Upper lobe of left lung (tissue), 6 donors: ENCODE measurements at regions not wholly inside any gene's neighbourhood (a gene's known extent, or its start where the extent isn't known, plus 50 kb on each side); places are given as distances from the start of the nearest gene placed in this dataset.

Experiments
- ATAC-seq, 2 donors: fragments of 200-7000 bp; cut with Tn5 transposase; one replicate each; pipeline ENCODE4 v1.9.1; 2022; ENCODE audit warnings: mild to moderate bottlenecking in 2 of 2, moderate library complexity in 2 of 2; ENCODE audit not compliant: low FRiP score in 2 of 2
- DNase-seq, 2 donors: peaks; one replicate each; pipeline ENCODE4 v3.0.0-alpha.2; 2019 to 2020
- H3K27ac ChIP-seq, 4 donors: fragments of 200-600 bp; sonication (generic); one replicate each; pipeline ENCODE4 v1.5.1; 2016 to 2019
- H3K27me3 ChIP-seq, 4 donors: fragments of 200-600 bp; sonication (generic); one replicate each; pipeline ENCODE4 v1.5.1; 2017 to 2019
- H3K36me3 ChIP-seq, 4 donors: fragments of 200-600 bp; sonication (generic); one replicate each; pipeline ENCODE4 v1.5.1; 2016 to 2019
- H3K4me1 ChIP-seq, 4 donors: fragments of 200-600 bp; sonication (generic); one replicate each; pipeline ENCODE4 v1.5.1; 2018 to 2019
- H3K4me3 ChIP-seq, 4 donors: fragments of 200-600 bp; sonication (generic); one replicate each; pipeline ENCODE4 v1.5.1; 2017 to 2019; ENCODE audit warnings: mild to moderate bottlenecking in 2 of 4, moderate library complexity in 1 of 4
- H3K9me3 ChIP-seq, 4 donors: fragments of 200-600 bp; sonication (generic); one replicate each; pipeline ENCODE4 v1.5.1; 2018 to 2019
- CTCF ChIP-seq, 6 experiments: fragments of 450-650 bp in 4 of 6; fragments of 200-600 bp in 2 of 6; sonication (generic) in 2 of 6; IDR thresholded peaks; one replicate each; pipeline ENCODE4 v1.5.1; 2016 to 2019; ENCODE audit warnings: antibody characterized with exemption in 6 of 6
- EP300 ChIP-seq, 4 donors: sonication (generic); formaldehyde crosslinking; IDR thresholded peaks; one replicate each; pipeline ENCODE4 v1.5.1; 2017; ENCODE audit warnings: antibody characterized with exemption in 4 of 4, control low read depth in 2 of 4
- POLR2A ChIP-seq, 4 donors: fragments of 450-650 bp; IDR thresholded peaks; one replicate each; pipeline ENCODE4 v1.5.1; 2016 to 2017; ENCODE audit warnings: antibody characterized with exemption in 4 of 4, mild to moderate bottlenecking in 2 of 4
- POLR2AphosphoS5 ChIP-seq, 2 donors: sonication (generic); formaldehyde crosslinking; IDR thresholded peaks; one replicate each; pipeline ENCODE4 v1.5.1; 2017; ENCODE audit warnings: antibody characterized with exemption in 2 of 2
- WGBS, 2 donors: methylation state at CpG; one replicate each; pipeline ENCODE4 v1.1.5; 2017 to 2018; 5-methylcytosine and 5-hydroxymethylcytosine counted together
- donor health status: DM: no; HTN: no; CAD: no; lungs with moderate emphysema.
- donor health status: DM: no; HTN: yes; CAD: no; lungs with severe emphysema.

GRCh38 chr10:20674926-20675325 is 222.2 kb downstream of the NEBL start:
- DNase-seq (no peak), ATAC-seq (peak in 1 of 2 donors; percentile 12)
- Histone ChIP-seq H3K27me3 (no peaks in the 10 kb centered on the region), H3K4me1 (no peaks in the 10 kb centered on the region), H3K27ac (no peak overlapping the region), H3K4me3 (no peak overlapping the region), H3K9me3 (no peaks in the 10 kb centered on the region), H3K36me3 (no peaks in the 10 kb centered on the region)
- 8 to 28% methylated on average over 1 of the region's 1 CpG for WGBS, 2 donors
- TF ChIP-seq EP300 (IDR thresholded peaks at IDR 0.05) (no peak), CTCF (IDR thresholded peaks at IDR 0.05) (no peak), POLR2AphosphoS5 (IDR thresholded peaks at IDR 0.05) (no peak), POLR2A (IDR thresholded peaks at IDR 0.05) (no peak)

GRCh38 chr10:20673175-20673574 is 223.9 kb downstream of the NEBL start:
- no peak for ATAC-seq
- H3K4me3 ChIP-seq: no peak overlapping the region
- TF ChIP-seq CTCF (IDR thresholded peaks at IDR 0.05): no peak
- no peak for TF ChIP-seq POLR2A (IDR thresholded peaks at IDR 0.05)
- TF ChIP-seq EP300 (IDR thresholded peaks at IDR 0.05): no peak
- TF ChIP-seq POLR2AphosphoS5 (IDR thresholded peaks at IDR 0.05): no peak
- no peaks in the 10 kb centered on the region for H3K4me1 ChIP-seq
- DNase-seq: no peak
- no peaks in the 10 kb centered on the region for H3K36me3 ChIP-seq
- H3K27me3 ChIP-seq: no peaks in the 10 kb centered on the region
- no peaks in the 10 kb centered on the region for H3K9me3 ChIP-seq
- no peak overlapping the region for H3K27ac ChIP-seq
- 64 to 86% methylated on average over 4 of the region's 4 CpGs for WGBS, 2 donors

GRCh38 chr10:20672741-20673140 is 224.4 kb downstream of the NEBL start:
- DNase-seq: no peak

GRCh38 chr10:20670579-20670978 is 226.5 kb downstream of the NEBL start:
- Histone ChIP-seq H3K36me3 (no peaks in the 10 kb centered on the region), H3K4me1 (no peaks in the 10 kb centered on the region), H3K27ac (no peak overlapping the region), H3K9me3 (no peaks in the 10 kb centered on the region), H3K27me3 (no peaks in the 10 kb centered on the region), H3K4me3 (no peak overlapping the region)
- 71 to 94% methylated on average over 1 of the region's 1 CpG for WGBS, 2 donors
- DNase-seq (no peak), ATAC-seq (no peak)
- TF ChIP-seq POLR2A (IDR thresholded peaks at IDR 0.05): no peak
- TF ChIP-seq CTCF (IDR thresholded peaks at IDR 0.05): no peak
- no peak for TF ChIP-seq POLR2AphosphoS5 (IDR thresholded peaks at IDR 0.05)
- no peak for TF ChIP-seq EP300 (IDR thresholded peaks at IDR 0.05)

More at GRCh38 chr10:20672741-20673140, 224.4 kb downstream of the NEBL start:
- no peaks in the 10 kb centered on the region for H3K27me3 ChIP-seq
- TF ChIP-seq CTCF (IDR thresholded peaks at IDR 0.05) (no peak), POLR2AphosphoS5 (IDR thresholded peaks at IDR 0.05) (no peak), EP300 (IDR thresholded peaks at IDR 0.05) (no peak), POLR2A (IDR thresholded peaks at IDR 0.05) (no peak)
- no peaks in the 10 kb centered on the region for H3K36me3 ChIP-seq
- no peaks in the 10 kb centered on the region for H3K9me3 ChIP-seq
- H3K4me3 ChIP-seq: no peak overlapping the region
- no peaks in the 10 kb centered on the region for H3K4me1 ChIP-seq
- no peak overlapping the region for H3K27ac ChIP-seq
- WGBS, 2 donors: 64 to 66% methylated on average over 5 of the region's 5 CpGs
- peak in 1 of 2 donors; percentile 57 for ATAC-seq

- ATAC-seq: no peak
These were observed 228.1 kb downstream of the NEBL start for GRCh38 chr10:20668985-20669384.

More at GRCh38 chr10:20668985-20669384, 228.1 kb downstream of the NEBL start:
- Histone ChIP-seq H3K4me1 (no peaks in the 10 kb centered on the region), H3K9me3 (no peaks in the 10 kb centered on the region), H3K27ac (no peak overlapping the region), H3K4me3 (no peak overlapping the region), H3K27me3 (no peaks in the 10 kb centered on the region), H3K36me3 (no peaks in the 10 kb centered on the region)
- TF ChIP-seq EP300 (IDR thresholded peaks at IDR 0.05): no peak
- no peak for TF ChIP-seq CTCF (IDR thresholded peaks at IDR 0.05)
- TF ChIP-seq POLR2A (IDR thresholded peaks at IDR 0.05): no peak
- no peak for TF ChIP-seq POLR2AphosphoS5 (IDR thresholded peaks at IDR 0.05)
- no peak for DNase-seq
